ENCODE measurements at regions not wholly inside any gene's neighbourhood (a gene's known extent, or its start where the extent isn't known, plus 50 kb on each side); places are given as distances from the start of the nearest gene placed in this dataset.
"Not testable (repeated sequence)": the region's sequence is repeated elsewhere in the genome, so short reads cannot be mapped to it uniquely, and the experiment has no call there.

DNA sequence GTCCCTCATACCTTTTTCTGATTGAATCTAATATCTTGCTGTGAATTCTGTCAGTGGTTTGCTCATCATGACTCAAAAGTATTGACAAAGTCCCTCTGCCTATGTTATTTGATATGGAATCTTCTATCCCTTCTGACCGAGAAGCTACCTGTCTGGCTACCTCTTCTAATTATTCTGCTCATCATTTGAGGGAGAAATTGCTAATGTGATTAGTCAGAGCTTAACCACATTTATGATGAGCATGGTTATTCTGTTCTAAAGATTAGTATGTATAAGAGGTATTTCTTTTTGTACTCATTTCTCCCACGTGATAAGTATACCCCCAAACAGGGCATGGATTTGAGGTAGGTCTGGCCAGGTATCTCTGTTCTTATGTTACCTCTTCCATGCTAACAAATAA lies 428.4 kb upstream of the KCNMB2 start:
- WGBS, 2 donors = 75 to 83% methylated on average over 2 of the region's 2 CpGs
- DNase-seq (no peak), FAIRE-seq (no peak)

GRCh38 chr3:178109691-178110090 lies 426.5 kb upstream of the KCNMB2 start:
- Histone ChIP-seq H3K4me3 (no peak overlapping the region), H3K9me3 (no peaks in the 10 kb centered on the region), H3K4me1 (no peaks in the 10 kb centered on the region), H3K27me3 (no peaks in the 10 kb centered on the region), H3K36me3 (no peaks in the 10 kb centered on the region), H3K27ac (no peak overlapping the region)
- DNase-seq = no peak
- 49 to 53% methylated on average over 2 of the region's 2 CpGs for WGBS, 2 donors
- intact Hi-C loops (cut with DNase I) = no loop called here
- FAIRE-seq = no peak
- ATAC-seq = no peak
- TF ChIP-seq, protein P1, sequence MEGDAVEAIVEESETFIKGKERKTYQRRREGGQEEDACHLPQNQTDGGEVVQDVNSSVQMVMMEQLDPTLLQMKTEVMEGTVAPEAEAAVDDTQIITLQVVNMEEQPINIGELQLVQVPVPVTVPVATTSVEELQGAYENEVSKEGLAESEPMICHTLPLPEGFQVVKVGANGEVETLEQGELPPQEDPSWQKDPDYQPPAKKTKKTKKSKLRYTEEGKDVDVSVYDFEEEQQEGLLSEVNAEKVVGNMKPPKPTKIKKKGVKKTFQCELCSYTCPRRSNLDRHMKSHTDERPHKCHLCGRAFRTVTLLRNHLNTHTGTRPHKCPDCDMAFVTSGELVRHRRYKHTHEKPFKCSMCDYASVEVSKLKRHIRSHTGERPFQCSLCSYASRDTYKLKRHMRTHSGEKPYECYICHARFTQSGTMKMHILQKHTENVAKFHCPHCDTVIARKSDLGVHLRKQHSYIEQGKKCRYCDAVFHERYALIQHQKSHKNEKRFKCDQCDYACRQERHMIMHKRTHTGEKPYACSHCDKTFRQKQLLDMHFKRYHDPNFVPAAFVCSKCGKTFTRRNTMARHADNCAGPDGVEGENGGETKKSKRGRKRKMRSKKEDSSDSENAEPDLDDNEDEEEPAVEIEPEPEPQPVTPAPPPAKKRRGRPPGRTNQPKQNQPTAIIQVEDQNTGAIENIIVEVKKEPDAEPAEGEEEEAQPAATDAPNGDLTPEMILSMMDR (IDR thresholded peaks at IDR 0.05) = no peak

More for the DNA sequence above, 428.4 kb upstream of the KCNMB2 start:
- H3K4me3 ChIP-seq = no peak overlapping the region
- no peaks in the 10 kb centered on the region for H3K9me3 ChIP-seq
- no peak overlapping the region for H3K27ac ChIP-seq
- no peaks in the 10 kb centered on the region for H3K27me3 ChIP-seq
- intact Hi-C loops (cut with DNase I) = no loop called here
- peaks cover 0 to 6% (median 0%) of the 10 kb centered on the region in 3 donors for H3K4me1 ChIP-seq
- ATAC-seq = no peak
- TF ChIP-seq, protein P1 (IDR thresholded peaks at IDR 0.05) = no peak
- no peaks in the 10 kb centered on the region for H3K36me3 ChIP-seq

- Histone ChIP-seq H3K4me1 (no peaks in the 10 kb centered on the region), H3K36me3 (no peaks in the 10 kb centered on the region), H3K4me3 (no peak overlapping the region), H3K27ac (no peak overlapping the region), H3K27me3 (no peaks in the 10 kb centered on the region), H3K9me3 (no peaks in the 10 kb centered on the region)
- WGBS, 2 donors = 88 to 99% methylated on average over 6 of the region's 6 CpGs
- DNase-seq = no peak
- intact Hi-C loops (cut with DNase I) = no loop called here
- no peak for ATAC-seq
- no peak for FAIRE-seq
- TF ChIP-seq, protein P1 (IDR thresholded peaks at IDR 0.05) = no peak
Measured at GRCh38 chr3:178112134-178112533, 424.1 kb upstream of the KCNMB2 start.

DNA sequence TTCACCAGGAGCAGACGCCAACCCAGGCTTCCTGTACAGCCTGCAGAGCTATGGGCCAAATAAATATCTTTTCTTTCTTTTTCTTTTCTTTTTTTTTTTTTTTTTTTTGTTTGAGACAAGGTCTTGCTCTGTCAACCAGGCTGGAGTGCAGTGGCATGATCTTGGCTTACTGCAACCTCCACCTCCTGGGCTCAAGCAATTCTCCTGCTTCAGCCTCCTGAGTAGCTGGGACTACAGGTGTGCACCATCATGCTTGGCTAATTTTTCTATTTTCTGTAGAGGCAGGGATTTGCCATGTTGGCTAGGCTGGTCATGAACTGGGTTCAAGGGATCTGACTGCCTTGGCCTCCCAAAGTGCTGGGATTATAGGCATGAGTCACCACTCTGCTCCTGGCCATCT lies 423.7 kb upstream of the KCNMB2 start:
- FAIRE-seq, H3K36me3 ChIP-seq: not testable (repeated sequence)

DNA sequence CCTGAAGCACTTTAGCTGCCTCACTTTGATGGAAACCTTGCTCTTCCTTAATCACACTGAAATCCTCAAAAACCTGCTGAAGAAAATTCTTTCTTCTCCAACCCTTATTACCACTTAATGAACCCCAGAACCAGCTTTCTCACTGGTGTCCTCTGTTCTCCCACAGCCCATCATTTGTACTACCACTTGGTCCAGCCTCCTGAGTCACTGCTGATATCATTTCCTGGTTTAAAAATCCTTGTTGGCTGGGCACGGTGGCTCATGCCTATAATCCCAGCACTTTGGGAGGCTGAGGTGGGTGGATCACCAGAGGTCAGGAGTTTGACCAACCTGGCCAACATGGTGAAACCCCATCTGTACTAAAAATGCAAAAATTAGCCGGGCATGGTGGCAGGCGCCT lies 418.6 kb upstream of the KCNMB2 start:
- no peak for ATAC-seq
- H3K27ac ChIP-seq = no peak overlapping the region
- WGBS, 2 donors = 93 to 96% methylated on average over 2 to 3 of the region's 3 CpGs

More for the DNA sequence above, 423.7 kb upstream of the KCNMB2 start:
- H3K4me1 ChIP-seq; H3K27me3 ChIP-seq; H3K27ac ChIP-seq; H3K4me3 ChIP-seq; intact Hi-C loops (cut with DNase I); ATAC-seq; H3K9me3 ChIP-seq; DNase-seq: not testable (repeated sequence)
- 91 to 100% methylated on average over 1 of the region's 1 CpG for WGBS, 2 donors

GRCh38 chr3:178119608-178120295 lies 416.5 kb upstream of the KCNMB2 start:
- FAIRE-seq; H3K9me3 ChIP-seq; H3K27ac ChIP-seq; H3K27me3 ChIP-seq; intact Hi-C loops (cut with DNase I); H3K4me1 ChIP-seq; H3K36me3 ChIP-seq; H3K4me3 ChIP-seq; DNase-seq: not testable (repeated sequence)
- 89 to 96% methylated on average over 6 of the region's 6 CpGs for WGBS, 2 donors
- ATAC-seq = peak in 2 of 4 donors; percentile 20

More for the DNA sequence above, 418.6 kb upstream of the KCNMB2 start:
- DNase-seq = no peak
- Histone ChIP-seq H3K9me3 (no peaks in the 10 kb centered on the region), H3K4me1 (no peaks in the 10 kb centered on the region), H3K4me3 (no peak overlapping the region), H3K27me3 (no peaks in the 10 kb centered on the region), H3K36me3 (no peaks in the 10 kb centered on the region)
- intact Hi-C loops (cut with DNase I) = no loop called here
- TF ChIP-seq, protein P1 (IDR thresholded peaks at IDR 0.05) = no peak
- no peak for FAIRE-seq

Data from pancreas (tissue), 10 donors.